Lower leg skin (tissue), 4 donors: ENCODE measurements at regions not wholly inside any gene's neighbourhood (a gene's known extent, or its start where the extent isn't known, plus 50 kb on each side); places are given as distances from the start of the nearest gene placed in this dataset.

Source experiments
- DNase-seq, 2 donors: peaks; one replicate each; pipeline ENCODE4 v3.0.0-alpha.2; 2019; ENCODE audit warnings: low spot score in 2 of 2
- H3K4me3 ChIP-seq: fragments of 200-600 bp; sonication (generic); 2 replicates; pipeline ENCODE4 v1.5.1; 2017; ENCODE audit warnings: mild to moderate bottlenecking, low read depth; ENCODE audit not compliant: poor library complexity, severe bottlenecking
- POLR2A ChIP-seq, 2 donors: fragments of 450-650 bp; IDR thresholded peaks; one replicate each; pipeline ENCODE4 v1.6.1; 2016 to 2017; ENCODE audit warnings: antibody characterized with exemption in 2 of 2, mild to moderate bottlenecking in 1 of 2, moderate library complexity in 1 of 2
- WGBS, 2 donors: methylation state at CpG; one replicate each; pipeline ENCODE4 v1.1.5; 2018; 5-methylcytosine and 5-hydroxymethylcytosine counted together
- intact Hi-C: fragments of 100-400 bp; cut with DNase I; formaldehyde crosslinking; loops from one replicate; pipeline ENCODE4 v1.15.0; 2023; ENCODE audit warnings: low total_unique reads
- TF ChIP-seq, protein P1 (sequence below), 3 donors: fragments of 450-650 bp; IDR thresholded peaks; one replicate each; pipeline ENCODE4 v1.5.1; 2016; ENCODE audit warnings: antibody characterized with exemption in 3 of 3, mild to moderate bottlenecking in 3 of 3, moderate library complexity in 2 of 3

DNA sequence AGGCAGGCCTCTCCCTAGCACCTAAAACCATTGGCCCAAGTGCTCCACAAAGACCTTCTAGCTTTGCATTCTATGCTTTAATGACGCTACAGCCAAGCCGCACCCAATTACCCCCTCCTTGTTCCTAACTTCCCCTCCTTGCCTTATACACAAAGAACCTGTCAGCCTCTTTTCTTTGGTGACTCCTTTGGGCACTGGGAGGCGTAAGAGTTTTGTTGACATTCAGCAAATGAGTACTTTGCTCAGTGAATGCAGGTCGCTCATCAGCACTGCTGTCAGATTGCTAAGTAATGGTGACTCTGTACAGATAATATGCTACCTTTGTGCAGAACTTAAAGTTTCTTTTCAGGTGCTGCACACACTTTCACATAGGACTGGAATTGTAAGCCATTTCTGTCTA, 187.6 kb upstream of the FAM78B start:
- TF ChIP-seq POLR2A (IDR thresholded peaks at IDR 0.05): no peak
- TF ChIP-seq, protein P1, sequence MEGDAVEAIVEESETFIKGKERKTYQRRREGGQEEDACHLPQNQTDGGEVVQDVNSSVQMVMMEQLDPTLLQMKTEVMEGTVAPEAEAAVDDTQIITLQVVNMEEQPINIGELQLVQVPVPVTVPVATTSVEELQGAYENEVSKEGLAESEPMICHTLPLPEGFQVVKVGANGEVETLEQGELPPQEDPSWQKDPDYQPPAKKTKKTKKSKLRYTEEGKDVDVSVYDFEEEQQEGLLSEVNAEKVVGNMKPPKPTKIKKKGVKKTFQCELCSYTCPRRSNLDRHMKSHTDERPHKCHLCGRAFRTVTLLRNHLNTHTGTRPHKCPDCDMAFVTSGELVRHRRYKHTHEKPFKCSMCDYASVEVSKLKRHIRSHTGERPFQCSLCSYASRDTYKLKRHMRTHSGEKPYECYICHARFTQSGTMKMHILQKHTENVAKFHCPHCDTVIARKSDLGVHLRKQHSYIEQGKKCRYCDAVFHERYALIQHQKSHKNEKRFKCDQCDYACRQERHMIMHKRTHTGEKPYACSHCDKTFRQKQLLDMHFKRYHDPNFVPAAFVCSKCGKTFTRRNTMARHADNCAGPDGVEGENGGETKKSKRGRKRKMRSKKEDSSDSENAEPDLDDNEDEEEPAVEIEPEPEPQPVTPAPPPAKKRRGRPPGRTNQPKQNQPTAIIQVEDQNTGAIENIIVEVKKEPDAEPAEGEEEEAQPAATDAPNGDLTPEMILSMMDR (IDR thresholded peaks at IDR 0.05): no peak
- 41 to 44% methylated on average over 4 of the region's 4 CpGs for WGBS, 2 donors
- no peak overlapping the region for H3K4me3 ChIP-seq
- no peak for DNase-seq
- intact Hi-C loops: no loop called here

DNA sequence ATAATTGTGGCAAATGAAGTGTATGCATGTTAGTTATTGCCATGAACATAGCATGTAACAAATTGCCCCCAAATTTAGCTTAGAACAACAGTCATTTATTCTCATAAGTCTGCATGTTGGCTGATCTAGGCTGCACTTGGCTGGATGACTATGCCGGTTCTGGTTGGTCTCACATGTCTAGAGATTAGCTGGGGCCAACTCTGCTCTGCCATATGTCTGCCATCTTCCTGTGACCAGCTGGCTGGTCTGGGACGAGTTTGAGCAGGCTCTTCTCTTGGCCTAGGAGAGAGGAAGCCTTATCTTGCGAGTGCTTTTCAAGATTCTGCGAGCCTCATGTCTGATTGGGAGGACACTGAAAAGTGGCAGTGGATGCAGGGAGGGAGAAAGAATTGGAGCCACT, 198.3 kb upstream of the FAM78B start:
- no peak for DNase-seq
- WGBS, 2 donors: 69 to 78% methylated on average over 4 of the region's 4 CpGs
- no peak overlapping the region for H3K4me3 ChIP-seq
- TF ChIP-seq, protein P1 (IDR thresholded peaks at IDR 0.05): no peak
- no peak for TF ChIP-seq POLR2A (IDR thresholded peaks at IDR 0.05)
- intact Hi-C loops: no loop called here

DNA sequence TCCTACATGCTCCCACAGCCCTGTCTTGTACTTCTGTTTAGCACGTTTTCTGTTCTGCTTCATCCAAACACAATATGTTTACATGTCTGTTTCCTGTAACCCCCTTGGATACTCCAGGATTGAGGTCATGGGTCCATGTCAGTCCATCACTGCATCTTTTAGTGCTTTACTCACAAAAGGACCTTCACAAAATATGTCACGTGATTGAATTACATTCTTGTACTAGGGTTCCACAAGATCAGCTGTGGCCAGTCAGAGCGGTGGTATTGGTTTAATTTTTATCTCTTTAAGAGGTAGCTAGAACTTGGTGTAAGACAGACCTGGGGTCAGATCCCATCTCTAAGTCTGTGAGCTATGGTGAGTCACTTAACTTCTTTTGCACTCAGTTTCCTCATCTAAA, 201.2 kb upstream of the FAM78B start:
- no peak overlapping the region for H3K4me3 ChIP-seq
- TF ChIP-seq POLR2A (IDR thresholded peaks at IDR 0.05): no peak
- TF ChIP-seq, protein P1 (IDR thresholded peaks at IDR 0.05): no peak
- no peak for DNase-seq
- intact Hi-C loops: no loop called here
- 65 to 68% methylated on average over 3 of the region's 3 CpGs for WGBS, 2 donors

DNA sequence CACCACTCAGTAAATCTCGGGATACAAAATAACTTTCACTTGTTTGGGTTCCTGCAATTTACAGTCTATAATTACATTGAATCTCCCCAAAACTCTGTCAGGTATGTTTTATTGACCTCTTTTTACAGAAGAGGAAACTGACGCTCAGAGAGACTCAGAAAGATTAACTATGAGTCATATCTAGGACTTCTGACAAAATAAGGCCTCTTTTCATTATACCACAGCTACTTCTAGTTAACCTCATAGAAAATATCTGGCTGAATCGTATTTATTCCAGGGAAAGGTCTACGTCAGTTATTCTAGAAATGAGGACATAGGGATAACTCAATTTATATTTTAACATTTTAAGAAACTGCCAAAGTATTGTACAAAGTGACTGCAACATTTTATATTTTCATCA, 211.1 kb upstream of the FAM78B start:
- no peak for TF ChIP-seq POLR2A (IDR thresholded peaks at IDR 0.05)
- TF ChIP-seq, protein P1 (IDR thresholded peaks at IDR 0.05): no peak
- 57 to 63% methylated on average over 4 of the region's 4 CpGs for WGBS, 2 donors
- H3K4me3 ChIP-seq: no peak overlapping the region
- DNase-seq: no peak
- intact Hi-C loops: no loop called here

DNA sequence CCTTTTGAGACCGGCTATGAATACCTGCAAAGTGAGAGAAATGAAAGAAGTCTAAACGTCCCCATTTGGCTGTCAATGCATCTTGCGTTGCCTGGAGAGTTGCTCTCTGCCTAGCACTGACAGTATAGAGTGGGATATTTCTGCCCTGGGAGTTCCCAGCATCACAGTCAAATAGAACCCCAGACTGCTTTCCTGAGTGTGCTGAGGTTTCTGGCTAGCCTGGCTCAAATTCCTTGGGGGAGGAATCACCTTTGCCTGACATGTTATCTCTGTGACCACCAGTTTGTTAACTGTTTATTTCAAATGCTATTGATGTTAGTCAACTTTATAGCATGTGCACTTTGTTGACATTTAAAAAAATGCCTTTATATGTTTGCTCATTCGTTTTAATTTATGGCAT, 212.0 kb upstream of the FAM78B start:
- no peak for DNase-seq
- 62 to 64% methylated on average over 4 of the region's 4 CpGs for WGBS, 2 donors
- intact Hi-C loops: no loop called here
- no peak overlapping the region for H3K4me3 ChIP-seq
- TF ChIP-seq, protein P1 (IDR thresholded peaks at IDR 0.05): no peak
- TF ChIP-seq POLR2A (IDR thresholded peaks at IDR 0.05): no peak

DNA sequence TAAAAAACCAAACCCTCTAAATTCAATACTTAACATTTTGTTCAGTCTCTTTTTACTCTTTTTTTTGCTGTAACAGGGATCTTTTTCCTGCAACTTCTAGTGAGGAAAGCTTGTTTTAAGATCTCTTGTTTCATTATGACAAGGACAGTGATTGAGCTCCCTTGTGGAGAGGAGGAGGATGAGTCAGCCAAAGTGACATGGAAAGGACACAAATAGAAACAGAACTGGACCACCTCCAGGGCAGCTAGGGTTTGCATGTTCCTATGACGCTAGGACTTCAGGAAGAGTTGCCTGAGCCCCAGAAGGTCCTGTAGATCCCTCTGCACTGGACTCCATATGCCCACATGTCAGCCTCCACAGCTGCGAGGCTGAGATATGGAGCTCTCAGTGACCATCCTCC, 212.6 kb upstream of the FAM78B start:
- no peak for DNase-seq
- intact Hi-C loops: no loop called here
- H3K4me3 ChIP-seq: no peak overlapping the region
- TF ChIP-seq POLR2A (IDR thresholded peaks at IDR 0.05): no peak
- TF ChIP-seq, protein P1 (IDR thresholded peaks at IDR 0.05): no peak
- 59 to 68% methylated on average over 2 of the region's 2 CpGs for WGBS, 2 donors
